Hematopoietic multipotent progenitor cell treated with erythropoietin and hydrocortisone succinate and interleukin-3 and kit ligand, for 17 days (in vitro differentiated cells): ENCODE measurements at regions not wholly inside any gene's neighbourhood (a gene's known extent, or its start where the extent isn't known, plus 50 kb on each side); places are given as distances from the start of the nearest gene placed in this dataset.
"Not testable (repeated sequence)": the region's sequence is repeated elsewhere in the genome, so short reads cannot be mapped to it uniquely, and the experiment has no call there.

Experiments used
- DNase-seq: peaks from one replicate; pipeline ENCODE4 v3.0.0-alpha.2; 2015; ENCODE audit warnings: low spot score

- no peak for DNase-seq
Observed at GRCh38 chr9:108803428-108804065, 52.2 kb downstream of the ACTL7B start.

GRCh38 chr9:108802967-108803366 is 52.8 kb downstream of the ACTL7B start:
- no peak for DNase-seq

- DNase-seq: no peak
Observed at GRCh38 chr9:108801949-108802348, 53.8 kb downstream of the ACTL7B start.

GRCh38 chr9:108800632-108801099 is 55.1 kb downstream of the ACTL7B start:
- no peak for DNase-seq

- no peak for DNase-seq
Observed at GRCh38 chr9:108793573-108793972, 62.2 kb downstream of the ACTL7B start.

GRCh38 chr9:108789742-108790141 is 66.0 kb downstream of the ACTL7B start:
- DNase-seq: no peak

- DNase-seq: no peak
Observed at GRCh38 chr9:108787690-108788048, 68.1 kb downstream of the ACTL7B start.

GRCh38 chr9:108786901-108787689 is 68.7 kb downstream of the ACTL7B start:
- no peak for DNase-seq

GRCh38 chr9:108786322-108786721 is 69.5 kb downstream of the ACTL7B start:
- DNase-seq: no peak

GRCh38 chr9:108784998-108785397 is 70.8 kb downstream of the ACTL7B start:
- DNase-seq: no peak

GRCh38 chr9:108783731-108784495 is 71.9 kb downstream of the ACTL7B start:
- DNase-seq: no peak

GRCh38 chr9:108783326-108783725 is 72.5 kb downstream of the ACTL7B start:
- DNase-seq: no peak

- no peak for DNase-seq
Observed at GRCh38 chr9:108780942-108781734, 74.6 kb downstream of the ACTL7B start.

- DNase-seq: no peak
Observed at GRCh38 chr9:108779551-108780325, 76.0 kb downstream of the ACTL7B start.

- no peak for DNase-seq
Observed at GRCh38 chr9:108776920-108777639, 78.7 kb downstream of the ACTL7B start.

GRCh38 chr9:108775901-108776306 is 79.9 kb downstream of the ACTL7B start:
- DNase-seq: no peak

- DNase-seq: not testable (repeated sequence)
Observed at GRCh38 chr9:108774088-108774487, 81.7 kb downstream of the ACTL7B start.

- DNase-seq: no peak
Observed at GRCh38 chr9:108772301-108772894, 83.4 kb downstream of the ACTL7B start.

- no peak for DNase-seq
Observed at GRCh38 chr9:108768744-108769143, 87.0 kb downstream of the ACTL7B start.

GRCh38 chr9:108766626-108767161 is 89.1 kb downstream of the ACTL7B start:
- DNase-seq: no peak
